ENCODE measurements at regions not wholly inside any gene's neighbourhood (a gene's known extent, or its start where the extent isn't known, plus 50 kb on each side); places are given as distances from the start of the nearest gene placed in this dataset.

GRCh38 chr10:33623669-33624068 is 289.2 kb upstream of the NRP1 start:
- TF ChIP-seq CTCF (IDR thresholded peaks at IDR 0.05) (no peak), ZFX (IDR thresholded peaks at IDR 0.05; ENCODE audit: borderline replicate concordance) (no peak)
